ENCODE measurements at regions not wholly inside any gene's neighbourhood (a gene's known extent, or its start where the extent isn't known, plus 50 kb on each side); places are given as distances from the start of the nearest gene placed in this dataset.

DNA sequence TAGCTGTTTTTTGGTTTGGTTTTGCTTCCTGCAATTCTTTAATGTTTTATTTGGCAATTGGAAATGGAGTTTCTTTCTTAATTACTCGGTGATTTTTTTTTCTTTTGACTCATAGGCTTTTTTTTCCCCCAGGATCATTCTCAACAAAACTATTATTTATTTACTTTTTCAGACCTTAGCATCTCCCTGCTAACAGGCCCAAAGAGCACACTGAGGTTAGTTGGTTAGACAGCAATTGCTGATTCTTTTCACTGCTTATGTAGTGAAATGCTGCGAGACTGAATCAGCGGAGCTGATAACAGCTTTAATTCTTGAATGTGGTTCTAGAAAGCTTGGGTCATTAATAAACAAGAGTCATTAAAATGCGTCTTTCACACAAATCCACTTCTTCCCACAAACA is 79.1 kb upstream of the ZFP64 start:
- Histone ChIP-seq H3K4me1 (ENCODE audit: control insufficient read depth, insufficient read depth, low read length) (no peaks in the 10 kb centered on the region), H3K27me3 (replicated peaks in 1 of 2; ENCODE audit: control insufficient read depth in 2 of 2, insufficient read depth in 2 of 2, low read length in 1 of 2) (no peaks in the 10 kb centered on the region), H3K9ac (ENCODE audit: control insufficient read depth, insufficient read depth, low read length) (no peak overlapping the region), H3K36me3 (ENCODE audit: control insufficient read depth in 2 of 2, insufficient read depth in 2 of 2, low read length in 1 of 2) (no peaks in the 10 kb centered on the region), H3K27ac (ENCODE audit: control insufficient read depth, insufficient read depth) (no peak overlapping the region), H3K79me2 (ENCODE audit: control insufficient read depth, insufficient read depth, low read length) (no peaks in the 10 kb centered on the region), H2AFZ (ENCODE audit: control insufficient read depth, low read depth, low read length) (no peak overlapping the region), H3K9me3 (replicated peaks; ENCODE audit: control insufficient read depth, insufficient read depth, low read length) (no peaks in the 10 kb centered on the region), H3K4me2 (ENCODE audit: control insufficient read depth, insufficient read depth) (no peak overlapping the region), H4K20me1 (ENCODE audit: control insufficient read depth, insufficient read depth) (no peaks in the 10 kb centered on the region), H3K4me3 (no peak overlapping the region)
- ChIA-PET POLR2A (no interaction called here), SMC1A (ENCODE audit: uncharacterized antibody, unreplicated experiment) (no interaction called here), CTCF (interaction anchor here (0.5 to 1.6 kb wide), 3 partner anchors 30 to 156 kb away, joined by 3 to 4 read pairs (median 4); no protein-coding TSS in a partner anchor), RAD21 (ENCODE audit: unreplicated experiment) (no interaction called here)
- in situ Hi-C loops (cut with MboI) (no loop called here), intact Hi-C loops (cut with micrococcal nuclease; ENCODE audit: unreplicated experiment) (no loop called here)
- ATAC-seq (no peak), DNase-seq (ENCODE audit: low read depth, low spot score) (no peak), FAIRE-seq (no peak)
- 50% methylated on average over 4 of the region's 4 CpGs for WGBS (ENCODE audit: insufficient coverage, insufficient replicate concordance, low lambda C conversion rate, missing lambda C conversion rate)
- no TSS peak for BruUV-seq (replicated peaks)
- no peak for TF ChIP-seq CEBPB (IDR thresholded peaks at IDR 0.05; ENCODE audit: borderline replicate concordance in 1 of 2, low read depth in 2 of 2, low read length in 2 of 2)
- TF ChIP-seq TARDBP (IDR thresholded peaks at IDR 0.05; ENCODE audit: borderline replicate concordance): no peak
- no peak for TF ChIP-seq EZH2 (IDR thresholded peaks at IDR 0.05; ENCODE audit: borderline replicate concordance, control insufficient read depth, low read depth, low read length)
- TF ChIP-seq, protein P1, sequence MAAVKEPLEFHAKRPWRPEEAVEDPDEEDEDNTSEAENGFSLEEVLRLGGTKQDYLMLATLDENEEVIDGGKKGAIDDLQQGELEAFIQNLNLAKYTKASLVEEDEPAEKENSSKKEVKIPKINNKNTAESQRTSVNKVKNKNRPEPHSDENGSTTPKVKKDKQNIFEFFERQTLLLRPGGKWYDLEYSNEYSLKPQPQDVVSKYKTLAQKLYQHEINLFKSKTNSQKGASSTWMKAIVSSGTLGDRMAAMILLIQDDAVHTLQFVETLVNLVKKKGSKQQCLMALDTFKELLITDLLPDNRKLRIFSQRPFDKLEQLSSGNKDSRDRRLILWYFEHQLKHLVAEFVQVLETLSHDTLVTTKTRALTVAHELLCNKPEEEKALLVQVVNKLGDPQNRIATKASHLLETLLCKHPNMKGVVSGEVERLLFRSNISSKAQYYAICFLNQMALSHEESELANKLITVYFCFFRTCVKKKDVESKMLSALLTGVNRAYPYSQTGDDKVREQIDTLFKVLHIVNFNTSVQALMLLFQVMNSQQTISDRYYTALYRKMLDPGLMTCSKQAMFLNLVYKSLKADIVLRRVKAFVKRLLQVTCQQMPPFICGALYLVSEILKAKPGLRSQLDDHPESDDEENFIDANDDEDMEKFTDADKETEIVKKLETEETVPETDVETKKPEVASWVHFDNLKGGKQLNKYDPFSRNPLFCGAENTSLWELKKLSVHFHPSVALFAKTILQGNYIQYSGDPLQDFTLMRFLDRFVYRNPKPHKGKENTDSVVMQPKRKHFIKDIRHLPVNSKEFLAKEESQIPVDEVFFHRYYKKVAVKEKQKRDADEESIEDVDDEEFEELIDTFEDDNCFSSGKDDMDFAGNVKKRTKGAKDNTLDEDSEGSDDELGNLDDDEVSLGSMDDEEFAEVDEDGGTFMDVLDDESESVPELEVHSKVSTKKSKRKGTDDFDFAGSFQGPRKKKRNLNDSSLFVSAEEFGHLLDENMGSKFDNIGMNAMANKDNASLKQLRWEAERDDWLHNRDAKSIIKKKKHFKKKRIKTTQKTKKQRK (IDR thresholded peaks at IDR 0.05; ENCODE audit: low read depth, low read length): no peak
- TF ChIP-seq EGR1 (IDR thresholded peaks at IDR 0.05; ENCODE audit: borderline replicate concordance in 1 of 2, low read depth in 2 of 2, low read length in 2 of 2): no peak
- TF ChIP-seq, protein P2, sequence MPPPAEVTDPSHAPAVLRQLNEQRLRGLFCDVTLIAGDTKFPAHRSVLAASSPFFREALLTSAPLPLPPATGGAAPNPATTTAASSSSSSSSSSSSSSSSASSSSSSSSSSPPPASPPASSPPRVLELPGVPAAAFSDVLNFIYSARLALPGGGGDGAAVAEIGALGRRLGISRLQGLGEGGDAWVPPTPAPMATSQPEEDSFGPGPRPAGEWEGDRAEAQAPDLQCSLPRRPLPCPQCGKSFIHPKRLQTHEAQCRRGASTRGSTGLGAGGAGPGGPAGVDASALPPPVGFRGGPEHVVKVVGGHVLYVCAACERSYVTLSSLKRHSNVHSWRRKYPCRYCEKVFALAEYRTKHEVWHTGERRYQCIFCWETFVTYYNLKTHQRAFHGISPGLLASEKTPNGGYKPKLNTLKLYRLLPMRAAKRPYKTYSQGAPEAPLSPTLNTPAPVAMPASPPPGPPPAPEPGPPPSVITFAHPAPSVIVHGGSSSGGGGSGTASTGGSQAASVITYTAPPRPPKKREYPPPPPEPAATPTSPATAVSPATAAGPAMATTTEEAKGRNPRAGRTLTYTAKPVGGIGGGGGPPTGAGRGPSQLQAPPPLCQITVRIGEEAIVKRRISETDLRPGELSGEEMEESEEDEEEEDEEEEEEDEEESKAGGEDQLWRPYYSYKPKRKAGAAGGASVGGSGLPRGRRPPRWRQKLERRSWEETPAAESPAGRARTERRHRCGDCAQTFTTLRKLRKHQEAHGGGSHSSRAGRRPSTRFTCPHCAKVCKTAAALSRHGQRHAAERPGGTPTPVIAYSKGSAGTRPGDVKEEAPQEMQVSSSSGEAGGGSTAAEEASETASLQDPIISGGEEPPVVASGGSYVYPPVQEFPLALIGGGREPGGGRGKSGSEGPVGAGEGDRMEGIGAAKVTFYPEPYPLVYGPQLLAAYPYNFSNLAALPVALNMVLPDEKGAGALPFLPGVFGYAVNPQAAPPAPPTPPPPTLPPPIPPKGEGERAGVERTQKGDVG (CRISPR knock-in tag; IDR thresholded peaks at IDR 0.05): no peak
- no peak for TF ChIP-seq ZNF274 (IDR thresholded peaks at IDR 0.05; ENCODE audit: insufficient read depth, insufficient read length)
- TF ChIP-seq BACH1 (IDR thresholded peaks at IDR 0.05; ENCODE audit: borderline replicate concordance): no peak
- TF ChIP-seq, protein P3, sequence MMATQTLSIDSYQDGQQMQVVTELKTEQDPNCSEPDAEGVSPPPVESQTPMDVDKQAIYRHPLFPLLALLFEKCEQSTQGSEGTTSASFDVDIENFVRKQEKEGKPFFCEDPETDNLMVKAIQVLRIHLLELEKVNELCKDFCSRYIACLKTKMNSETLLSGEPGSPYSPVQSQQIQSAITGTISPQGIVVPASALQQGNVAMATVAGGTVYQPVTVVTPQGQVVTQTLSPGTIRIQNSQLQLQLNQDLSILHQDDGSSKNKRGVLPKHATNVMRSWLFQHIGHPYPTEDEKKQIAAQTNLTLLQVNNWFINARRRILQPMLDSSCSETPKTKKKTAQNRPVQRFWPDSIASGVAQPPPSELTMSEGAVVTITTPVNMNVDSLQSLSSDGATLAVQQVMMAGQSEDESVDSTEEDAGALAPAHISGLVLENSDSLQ (IDR thresholded peaks at IDR 0.05): no peak
- TF ChIP-seq TCF3 (IDR thresholded peaks at IDR 0.05; ENCODE audit: borderline replicate concordance, insufficient read depth, low read depth, low read length): no peak
- TF ChIP-seq RB1 (IDR thresholded peaks at IDR 0.05; ENCODE audit: borderline replicate concordance): no peak
- no peak for TF ChIP-seq BHLHE40 (IDR thresholded peaks at IDR 0.05; ENCODE audit: borderline replicate concordance in 1 of 2, low read depth in 2 of 2, low read length in 1 of 2)
- no peak for TF ChIP-seq EP300 (IDR thresholded peaks at IDR 0.05; ENCODE audit: borderline replicate concordance in 1 of 2, control insufficient read depth in 1 of 2, low read depth in 2 of 2, low read length in 2 of 2)

Data from GM12878 (cell line).